GM12878 (cell line): ENCODE measurements at regions not wholly inside any gene's neighbourhood (a gene's known extent, or its start where the extent isn't known, plus 50 kb on each side); places are given as distances from the start of the nearest gene placed in this dataset.
"Not testable (repeated sequence)": the region's sequence is repeated elsewhere in the genome, so short reads cannot be mapped to it uniquely, and the experiment has no call there.

ENCODE experiments used
- ATAC-seq: fragments of 200-7000 bp; cut with Tn5 transposase; 3 replicates; pipeline ENCODE4 v1.9.1; 2020; ENCODE audit warnings: mild to moderate bottlenecking, moderate library complexity
- BruUV-seq: library from RNA; stranded (reverse); fragments of 400-500 nt; replicated peaks from 2 replicates; lab custom pipeline; 2021; lab: Mats Ljungman, UMichigan
- CTCF ChIA-PET: fragments of 300-600 bp; sonication (Branson Sonifier 250); formaldehyde crosslinking; extraction: SDS; loops from one replicate; lab custom pipeline; 2021; ENCODE audit warnings: inconsistent platforms; lab: Yijun Ruan, JAX
- POLR2A ChIA-PET: fragments of 350-600 bp; formaldehyde crosslinking; extraction: SDS; loops from one replicate; lab custom pipeline; 2021; ENCODE audit warnings: inconsistent platforms; lab: Charles Lee
- RAD21 ChIA-PET: fragments of 300-600 bp; sonication (Branson Sonifier 250); formaldehyde crosslinking; loops from one replicate; lab custom pipeline; 2023; ENCODE audit warnings: antibody characterized with exemption; ENCODE audit not compliant: unreplicated experiment; lab: Charles Lee
- SMC1A ChIA-PET: fragments of 300-600 bp; sonication (Branson Sonifier 250); formaldehyde crosslinking; loops from one replicate; lab custom pipeline; 2023; ENCODE audit not compliant: unreplicated experiment, uncharacterized antibody; lab: Charles Lee
- DNase-seq: peaks from one replicate; pipeline ENCODE4 v3.0.0-alpha.2; 2011; ENCODE audit warnings: low read depth, low spot score
- FAIRE-seq: peaks from 3 replicates; lab custom pipeline; 2011; peaks lifted over from hg19 to GRCh38; lab: Jason Lieb, UNC
- H2AFZ ChIP-seq: 2 replicates; pipeline ENCODE4 v1.6.0; 2011; ENCODE audit warnings: low read depth, low read length, control low read depth; ENCODE audit not compliant: control insufficient read depth
- H3K27ac ChIP-seq: 2 replicates; pipeline ENCODE4 v1.5.1; 2011; ENCODE audit warnings: control low read depth; ENCODE audit not compliant: control insufficient read depth, insufficient read depth
- H3K27me3 ChIP-seq, 2 experiments: replicated peaks in 1 of 2; 2 replicates each; pipeline versions ENCODE4 v1.6.0 to v1.6.1; 2011; ENCODE audit warnings: low read length in 1 of 2; ENCODE audit not compliant: control insufficient read depth in 2 of 2, insufficient read depth in 2 of 2
- H3K36me3 ChIP-seq, 2 experiments: 2 replicates each; pipeline ENCODE4 v1.5.1; 2011; ENCODE audit warnings: low read length in 1 of 2; ENCODE audit not compliant: control insufficient read depth in 2 of 2, insufficient read depth in 2 of 2
- H3K4me1 ChIP-seq: 2 replicates; pipeline ENCODE4 v1.6.1; 2011; ENCODE audit warnings: mild to moderate bottlenecking, low read length, moderate library complexity, mixed read lengths; ENCODE audit not compliant: control insufficient read depth, insufficient read depth
- H3K4me2 ChIP-seq: 2 replicates; pipeline ENCODE4 v1.6.0; 2011; ENCODE audit warnings: control low read depth; ENCODE audit not compliant: control insufficient read depth, insufficient read depth
- H3K4me3 ChIP-seq: fragments of 200-600 bp; sonication (generic); 2 replicates; pipeline ENCODE4 v1.5.1; 2016
- H3K79me2 ChIP-seq: 2 replicates; pipeline ENCODE4 v1.6.0; 2011; ENCODE audit warnings: low read length; ENCODE audit not compliant: control insufficient read depth, insufficient read depth
- H3K9ac ChIP-seq: 2 replicates; pipeline ENCODE4 v1.8.0; 2011; ENCODE audit warnings: low read length, control low read depth, mixed read lengths; ENCODE audit not compliant: control insufficient read depth, insufficient read depth
- H3K9me3 ChIP-seq: replicated peaks from 3 replicates; pipeline ENCODE4 v1.5.1; 2011; ENCODE audit warnings: mild to moderate bottlenecking, low read length; ENCODE audit not compliant: control insufficient read depth, insufficient read depth
- H4K20me1 ChIP-seq: 2 replicates; pipeline ENCODE4 v1.6.0; 2011; ENCODE audit not compliant: control insufficient read depth, insufficient read depth
- CBX5 ChIP-seq: sonication (generic); IDR thresholded peaks from 2 replicates; pipeline ENCODE4 v1.6.1; 2016; ENCODE audit warnings: low read depth, moderate library complexity, mild to moderate bottlenecking, inconsistent platforms
- MEF2A ChIP-seq: IDR thresholded peaks from 2 replicates; pipeline ENCODE4 v1.6.1; 2011; ENCODE audit warnings: low read depth, mild to moderate bottlenecking, low read length, moderate library complexity; ENCODE audit not compliant: insufficient read depth
- NFYB ChIP-seq: IDR thresholded peaks from 2 replicates; pipeline ENCODE4 v1.6.1; 2011; ENCODE audit warnings: low read depth, mild to moderate bottlenecking, low read length, improper control_type of control experiment, moderate library complexity; ENCODE audit not compliant: insufficient read depth
- NR2C1 ChIP-seq: fragments of 450-650 bp; IDR thresholded peaks from 2 replicates; pipeline ENCODE4 v1.6.1; 2017; ENCODE audit warnings: antibody characterized with exemption, mild to moderate bottlenecking, moderate library complexity
- SMAD5 ChIP-seq: IDR thresholded peaks from 2 replicates; pipeline ENCODE4 v1.6.1; 2016; ENCODE audit warnings: antibody characterized with exemption, low read depth
- WGBS: methylation state at CpG from one replicate; pipeline ENCODE4 v1.1.6; 2016; ENCODE audit warnings: low lambda C conversion rate; ENCODE audit not compliant: insufficient replicate concordance, insufficient coverage; ENCODE audit errors: missing lambda C conversion rate; 5-methylcytosine and 5-hydroxymethylcytosine counted together
- in situ Hi-C: fragments of 300-500 bp; cut with MboI; formaldehyde crosslinking; loops from 9 replicates; pipeline ENCODE4 v1.14.3; 2018; ENCODE audit warnings: mixed read lengths
- intact Hi-C: fragments of 100-400 bp; cut with micrococcal nuclease; formaldehyde crosslinking; loops from one replicate; pipeline ENCODE4 v1.14.2; 2022; ENCODE audit not compliant: unreplicated experiment

DNA sequence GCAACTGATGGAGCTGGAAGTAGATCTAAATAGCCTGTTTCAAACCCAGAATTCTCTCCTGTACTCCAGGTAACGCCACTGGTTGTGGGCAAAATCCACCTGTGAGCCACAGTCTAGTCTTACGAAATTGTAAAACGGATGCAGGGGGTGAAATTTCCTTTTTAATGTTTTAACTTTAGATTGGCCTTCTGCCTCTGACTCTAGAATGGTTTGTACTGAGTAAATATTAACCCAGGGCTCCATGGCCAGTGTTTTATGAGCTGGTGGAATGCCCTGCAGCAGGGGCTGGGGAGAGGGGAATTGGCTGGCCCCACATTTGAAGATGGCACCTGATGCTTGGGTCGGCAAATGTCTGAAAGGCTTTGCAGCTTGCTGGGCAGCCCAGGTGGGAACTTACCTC, 156.6 kb downstream of the MYCN start:
- ChIA-PET POLR2A (no interaction called here), SMC1A (no interaction called here), RAD21 (no interaction called here), CTCF (no interaction called here)
- BruUV-seq = no TSS peak
- in situ Hi-C loops = no loop called here
- Histone ChIP-seq H4K20me1 (no peaks in the 10 kb centered on the region), H3K4me1 (no peaks in the 10 kb centered on the region), H3K9ac (no peak overlapping the region), H3K27ac (no peak overlapping the region), H2AFZ (no peak overlapping the region), H3K27me3 (no peaks in the 10 kb centered on the region), H3K79me2 (no peaks in the 10 kb centered on the region), H3K9me3 (no peaks in the 10 kb centered on the region), H3K4me2 (no peak overlapping the region), H3K36me3 (no peaks in the 10 kb centered on the region), H3K4me3 (no peak overlapping the region)
- FAIRE-seq = no peak
- ATAC-seq = no peak
- intact Hi-C loops = no loop called here
- no peak for DNase-seq
- TF ChIP-seq SMAD5 (no peak), CBX5 (no peak), MEF2A (no peak), NFYB (no peak), NR2C1 (no peak)
- WGBS = 30% methylated on average over 4 of the region's 4 CpGs

DNA sequence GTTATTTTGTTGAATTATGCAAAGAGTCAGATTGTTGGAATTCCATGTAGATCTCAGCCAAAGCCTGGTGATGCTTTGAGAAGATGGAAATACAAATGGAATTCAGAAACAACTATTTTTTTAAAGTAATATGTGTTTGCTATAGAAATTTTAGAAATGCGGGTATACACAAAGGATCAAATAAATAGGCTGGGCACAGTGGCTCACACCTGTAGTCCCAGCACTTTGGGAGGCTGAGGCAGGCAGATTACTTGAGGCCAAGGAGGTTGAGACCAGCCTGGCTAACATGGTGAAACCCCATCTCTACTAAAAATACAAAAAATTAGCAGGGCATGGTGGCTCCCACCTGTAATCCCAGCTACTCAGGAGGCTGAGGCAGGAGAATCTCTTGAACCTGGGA, 155.1 kb downstream of the MYCN start:
- H3K79me2 ChIP-seq, H3K36me3 ChIP-seq, H4K20me1 ChIP-seq, RAD21 ChIA-PET, FAIRE-seq, CTCF ChIA-PET, in situ Hi-C loops, intact Hi-C loops, ATAC-seq, BruUV-seq, H3K4me1 ChIP-seq, POLR2A ChIA-PET, SMC1A ChIA-PET, H3K9me3 ChIP-seq, H3K4me3 ChIP-seq, H3K4me2 ChIP-seq, H2AFZ ChIP-seq, H3K27ac ChIP-seq, DNase-seq, H3K9ac ChIP-seq, H3K27me3 ChIP-seq: not testable (repeated sequence)
- WGBS = 100% methylated on average over 1 of the region's 1 CpG
